ENCODE measurements at regions not wholly inside any gene's neighbourhood (a gene's known extent, or its start where the extent isn't known, plus 50 kb on each side); places are given as distances from the start of the nearest gene placed in this dataset.

- H3K4me1 Mint-ChIP-seq: no peaks in the 10 kb centered on the region
- DNase-seq (no peak), ATAC-seq (ENCODE audit: low read depth in 2 of 2) (no peak)
- H3K27ac Mint-ChIP-seq: no peak overlapping the region
- no peak overlapping the region for H3K4me3 Mint-ChIP-seq
- H3K9me3 Mint-ChIP-seq: peaks cover 0 to 18% (median 11%) of the 10 kb centered on the region in 7 donors
- peaks cover 0 to 5% of the 10 kb centered on the region in 2 donors for H3K36me3 Mint-ChIP-seq
- H3K27me3 Mint-ChIP-seq: peaks cover 0 to under 1% (median 0%) of the 10 kb centered on the region in 3 donors
Measured at GRCh38 chr3:16658004-16658924, 53.0 kb upstream of the DAZL start.

DNA sequence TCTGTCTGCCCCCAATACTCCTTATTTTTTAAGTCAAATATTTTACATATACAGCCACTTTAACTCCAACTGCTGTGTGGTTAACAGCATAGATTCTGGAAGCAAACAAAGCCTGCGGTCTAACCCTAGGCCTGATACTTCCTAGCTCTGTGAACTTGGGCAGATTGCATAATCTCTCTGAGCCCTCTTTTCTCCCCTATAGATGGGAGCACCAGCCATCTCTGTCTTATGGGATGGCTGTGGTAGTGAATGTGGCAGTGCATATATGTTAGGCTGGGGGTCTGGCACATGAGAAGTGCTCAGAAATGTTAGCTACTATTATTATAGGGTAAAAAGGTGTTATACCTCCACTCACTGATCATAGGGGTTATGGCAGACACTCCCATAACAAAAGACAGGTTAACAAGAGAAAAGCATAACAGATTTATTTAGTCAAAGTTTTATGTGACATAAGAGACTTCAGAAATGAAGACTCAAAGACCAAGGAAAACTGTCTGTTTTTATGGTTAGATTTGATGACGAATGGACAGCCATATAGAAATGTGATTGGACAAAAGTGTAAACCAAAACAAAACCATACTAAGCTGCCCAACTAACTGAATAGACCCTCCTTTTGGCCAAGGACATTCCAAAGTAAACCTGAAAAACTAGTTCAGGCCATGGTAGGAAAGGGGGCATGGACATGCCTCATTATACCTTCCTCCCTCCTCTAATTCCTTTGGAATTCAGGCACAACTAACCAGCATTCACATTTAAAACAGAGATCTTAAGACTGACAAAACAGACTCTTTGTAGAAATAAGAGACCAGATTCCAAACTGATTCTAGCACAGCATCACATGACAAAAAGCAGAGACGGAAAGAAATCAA lies 53.9 kb upstream of the DAZL start:
- Mint-ChIP-seq H3K27ac (peak overlapping the region in 1 of 6 donors; percentile 31), H3K27me3 (peaks cover 0 to 8% (median 0%) of the 10 kb centered on the region in 3 donors), H3K9me3 (peaks cover 0 to 18% (median 11%) of the 10 kb centered on the region in 7 donors), H3K4me3 (no peak overlapping the region), H3K36me3 (peaks cover 0 to 5% of the 10 kb centered on the region in 2 donors), H3K4me1 (peaks cover 0 to 4% (median 0%) of the 10 kb centered on the region in 3 donors)
- no peak for DNase-seq
- no peak for ATAC-seq (ENCODE audit: low read depth in 2 of 2)

GRCh38 chr3:16663854-16664712 lies 58.9 kb upstream of the DAZL start:
- Mint-ChIP-seq H3K4me1 (peaks cover 0 to 4% (median 0%) of the 10 kb centered on the region in 3 donors), H3K27ac (peak overlapping the region in 1 of 6 donors; percentile 39), H3K9me3 (peaks cover 0 to 18% (median 11%) of the 10 kb centered on the region in 7 donors), H3K4me3 (no peak overlapping the region), H3K36me3 (peaks cover 0 to 5% of the 10 kb centered on the region in 2 donors), H3K27me3 (peaks cover 0 to 19% (median 0%) of the 10 kb centered on the region in 3 donors)
- no peak for DNase-seq
- ATAC-seq (ENCODE audit: low read depth in 2 of 2): no peak

DNA sequence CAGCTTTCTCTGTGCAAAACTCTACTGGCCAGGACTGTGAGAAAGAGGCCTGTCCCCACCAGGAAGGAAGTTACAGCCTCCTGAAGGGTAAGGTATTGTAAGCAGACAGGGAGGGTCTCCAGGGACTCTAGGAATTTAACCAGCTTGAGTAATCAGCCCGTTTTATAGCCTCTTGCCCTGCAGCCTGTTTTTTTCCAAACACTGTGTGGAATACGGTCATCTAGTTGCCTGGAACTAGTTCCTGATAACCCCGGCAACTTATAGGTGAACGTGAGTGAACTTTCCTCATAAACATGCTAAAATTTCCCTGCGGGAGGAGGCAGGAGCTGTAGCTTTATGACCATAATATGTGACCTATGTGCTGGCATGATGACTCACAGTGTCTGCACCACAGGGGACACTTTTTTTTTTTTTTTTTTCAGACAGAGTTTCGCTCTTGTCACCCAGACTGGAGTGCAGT lies 60.1 kb upstream of the DAZL start:
- Mint-ChIP-seq H3K36me3 (peaks cover 0 to 5% of the 10 kb centered on the region in 2 donors), H3K4me1 (peaks cover 0 to 4% (median 0%) of the 10 kb centered on the region in 3 donors), H3K9me3 (peaks cover 0 to 18% (median 10%) of the 10 kb centered on the region in 7 donors), H3K27me3 (peaks cover 0 to 19% (median 3%) of the 10 kb centered on the region in 3 donors), H3K4me3 (no peak overlapping the region), H3K27ac (no peak overlapping the region)
- ATAC-seq (ENCODE audit: low read depth in 2 of 2): no peak
- no peak for DNase-seq

- ATAC-seq (ENCODE audit: low read depth in 2 of 2) (no peak), DNase-seq (no peak)
- Mint-ChIP-seq H3K4me3 (no peak overlapping the region), H3K27me3 (peaks cover 0 to 19% (median 3%) of the 10 kb centered on the region in 3 donors), H3K9me3 (peaks cover 0 to 11% (median 5%) of the 10 kb centered on the region in 7 donors), H3K4me1 (peaks cover 0 to 4% (median 0%) of the 10 kb centered on the region in 3 donors), H3K27ac (peak overlapping the region in 2 of 6 donors; percentile 5 to 16), H3K36me3 (peaks cover 0 to under 1% of the 10 kb centered on the region in 2 donors)
Measured at GRCh38 chr3:16666206-16666605, 61.0 kb upstream of the DAZL start.

GRCh38 chr3:16667633-16668032 lies 62.4 kb upstream of the DAZL start:
- Mint-ChIP-seq H3K9me3 (peaks cover 0 to 2% (median 0%) of the 10 kb centered on the region in 7 donors), H3K27me3 (peaks cover 0 to 19% (median 3%) of the 10 kb centered on the region in 3 donors), H3K36me3 (peaks cover 0 to 8% of the 10 kb centered on the region in 2 donors), H3K4me3 (no peak overlapping the region), H3K27ac (peak overlapping the region in 1 of 6 donors; percentile 76), H3K4me1 (peaks cover 0 to 4% (median 0%) of the 10 kb centered on the region in 3 donors)
- ATAC-seq (ENCODE audit: low read depth in 2 of 2) (no peak), DNase-seq (no peak)

GRCh38 chr3:16668776-16669545 lies 63.7 kb upstream of the DAZL start:
- ATAC-seq (ENCODE audit: low read depth in 2 of 2): no peak
- no peaks in the 10 kb centered on the region for H3K4me1 Mint-ChIP-seq
- H3K4me3 Mint-ChIP-seq: no peak overlapping the region
- H3K27me3 Mint-ChIP-seq: peaks cover 0 to 11% (median 3%) of the 10 kb centered on the region in 3 donors
- H3K27ac Mint-ChIP-seq: peak overlapping the region in 1 of 6 donors; percentile 27
- peaks cover 0 to 2% (median 0%) of the 10 kb centered on the region in 7 donors for H3K9me3 Mint-ChIP-seq
- H3K36me3 Mint-ChIP-seq: peaks cover 0 to 8% of the 10 kb centered on the region in 2 donors
- DNase-seq: no peak

DNA sequence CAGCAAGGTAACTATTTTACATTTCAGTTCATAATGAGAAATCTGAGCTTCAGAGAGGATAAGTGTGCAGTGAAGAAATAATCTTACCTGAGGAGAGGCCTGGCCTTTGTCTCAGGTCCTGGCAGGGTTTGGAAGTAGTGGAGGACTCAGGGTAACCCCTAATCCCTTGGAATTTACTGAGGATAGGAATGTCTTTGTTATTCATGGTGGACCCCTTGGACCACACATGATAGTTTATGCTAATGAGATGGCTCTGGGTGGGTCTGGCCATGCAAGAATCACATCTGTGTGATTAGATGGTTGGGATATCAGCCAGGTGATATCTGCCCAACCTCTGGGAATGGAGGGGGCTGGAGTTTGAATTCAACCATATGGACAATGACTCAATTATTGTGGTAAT lies 65.0 kb upstream of the DAZL start:
- Mint-ChIP-seq H3K27ac (peak overlapping the region in 1 of 6 donors; percentile 25), H3K4me1 (no peaks in the 10 kb centered on the region), H3K27me3 (peaks cover 0 to 11% (median 3%) of the 10 kb centered on the region in 3 donors), H3K4me3 (no peak overlapping the region), H3K9me3 (peaks cover 0 to 9% (median 4%) of the 10 kb centered on the region in 7 donors), H3K36me3 (peaks cover 0 to 8% of the 10 kb centered on the region in 2 donors)
- DNase-seq (no peak), ATAC-seq (ENCODE audit: low read depth in 2 of 2) (no peak)

DNA sequence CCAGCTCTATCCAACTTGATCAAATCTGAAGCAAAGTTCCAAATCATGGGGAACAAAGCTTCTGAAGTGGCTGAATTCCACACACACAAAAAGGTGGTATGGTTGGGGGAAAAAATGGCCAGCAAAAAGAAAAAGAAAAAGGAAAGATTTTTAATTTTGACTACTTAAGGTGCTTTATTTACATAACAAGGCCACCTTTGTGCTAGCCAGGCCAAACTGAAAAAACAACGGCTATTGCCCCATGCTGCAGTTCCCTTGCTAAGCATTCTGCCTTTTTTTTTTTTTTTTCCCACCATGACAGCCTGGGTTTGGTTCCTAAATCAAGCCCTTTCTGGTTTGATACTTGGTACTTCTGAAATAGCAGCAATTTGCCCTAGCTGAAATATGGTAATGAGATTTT lies 66.5 kb upstream of the DAZL start:
- Mint-ChIP-seq H3K4me1 (no peaks in the 10 kb centered on the region), H3K4me3 (no peak overlapping the region)

DNA sequence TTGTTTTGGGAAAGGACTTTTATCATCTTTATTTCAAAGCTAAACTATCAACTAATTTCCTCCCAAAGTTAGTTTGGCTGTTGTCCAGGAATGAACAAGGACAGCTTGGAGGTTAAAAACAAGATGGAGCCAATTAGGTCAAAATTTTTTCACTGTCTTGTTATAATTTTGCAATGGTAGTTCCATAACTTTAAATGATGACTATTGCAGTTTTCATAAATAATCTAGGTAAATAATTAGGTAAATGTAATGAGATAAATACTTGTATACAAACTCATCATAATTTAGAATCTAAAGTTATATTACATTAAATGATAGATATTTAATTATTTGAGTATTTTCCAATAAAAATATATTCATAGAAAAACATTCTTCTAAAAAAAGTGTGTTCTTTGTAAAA lies 68.3 kb upstream of the DAZL start:
- peaks cover 0 to 13% of the 10 kb centered on the region in 2 donors for H3K36me3 Mint-ChIP-seq
- peaks cover 0 to 3% (median 0%) of the 10 kb centered on the region in 3 donors for H3K27me3 Mint-ChIP-seq
- H3K27ac Mint-ChIP-seq: no peak overlapping the region
- no peak for DNase-seq
- no peaks in the 10 kb centered on the region for H3K4me1 Mint-ChIP-seq
- no peak overlapping the region for H3K4me3 Mint-ChIP-seq
- peaks cover 0 to 31% (median 22%) of the 10 kb centered on the region in 7 donors for H3K9me3 Mint-ChIP-seq
- ATAC-seq (ENCODE audit: low read depth in 2 of 2): no peak

More for the DNA sequence above, 66.5 kb upstream of the DAZL start:
- ATAC-seq (ENCODE audit: low read depth in 2 of 2) (no peak), DNase-seq (no peak)
- Mint-ChIP-seq H3K36me3 (peaks cover 0 to 8% of the 10 kb centered on the region in 2 donors), H3K27me3 (peaks cover 0 to 9% (median 3%) of the 10 kb centered on the region in 3 donors), H3K27ac (no peak overlapping the region), H3K9me3 (peaks cover 0 to 22% (median 16%) of the 10 kb centered on the region in 7 donors)

- ATAC-seq (ENCODE audit: low read depth in 2 of 2) (no peak), DNase-seq (no peak)
- peaks cover 0 to 13% of the 10 kb centered on the region in 2 donors for H3K36me3 Mint-ChIP-seq
- H3K4me1 Mint-ChIP-seq: no peaks in the 10 kb centered on the region
- H3K27me3 Mint-ChIP-seq: no peaks in the 10 kb centered on the region
- peaks cover 0 to 31% (median 22%) of the 10 kb centered on the region in 7 donors for H3K9me3 Mint-ChIP-seq
- H3K27ac Mint-ChIP-seq: no peak overlapping the region
- H3K4me3 Mint-ChIP-seq: no peak overlapping the region
Measured at GRCh38 chr3:16675805-16676204, 70.6 kb upstream of the DAZL start.

- ATAC-seq (ENCODE audit: low read depth in 2 of 2) (no peak), DNase-seq (no peak)
- Mint-ChIP-seq H3K27ac (no peak overlapping the region), H3K4me1 (peaks cover 0 to 3% (median 0%) of the 10 kb centered on the region in 3 donors), H3K9me3 (peaks cover 1 to 23% (median 9%) of the 10 kb centered on the region in 7 donors), H3K27me3 (no peaks in the 10 kb centered on the region), H3K36me3 (peaks cover 0 to 8% of the 10 kb centered on the region in 2 donors), H3K4me3 (no peak overlapping the region)
Measured at GRCh38 chr3:16686679-16687078, 81.5 kb upstream of the DAZL start.
